Mesothelial cell of epicardium (in vitro differentiated cells): ENCODE measurements at regions not wholly inside any gene's neighbourhood (a gene's known extent, or its start where the extent isn't known, plus 50 kb on each side); places are given as distances from the start of the nearest gene placed in this dataset.
"Not testable (repeated sequence)": the region's sequence is repeated elsewhere in the genome, so short reads cannot be mapped to it uniquely, and the experiment has no call there.

ENCODE experiments used
- DNase-seq, 2 experiments: peaks; one replicate each; pipeline ENCODE4 v3.0.0; 2021; ENCODE audit warnings: low spot score in 2 of 2; ENCODE audit not compliant: unreplicated experiment in 2 of 2
- H3K27ac Mint-ChIP-seq: 2 replicates; pipeline ENCODE4 v1.8.0; 2021; ENCODE audit warnings: mixed read lengths
- H3K27me3 Mint-ChIP-seq: 2 replicates; pipeline ENCODE4 v1.8.0; 2021; ENCODE audit warnings: low read depth, mixed read lengths
- H3K36me3 Mint-ChIP-seq: 2 replicates; pipeline ENCODE4 v1.8.0; 2021; ENCODE audit warnings: mixed read lengths
- H3K4me1 Mint-ChIP-seq: 2 replicates; pipeline ENCODE4 v1.8.0; 2021; ENCODE audit warnings: mixed read lengths
- H3K4me3 Mint-ChIP-seq: 2 replicates; pipeline ENCODE4 v1.8.0; 2021; ENCODE audit warnings: mild to moderate bottlenecking, moderate library complexity, mixed read lengths
- H3K9me3 Mint-ChIP-seq: 2 replicates; pipeline ENCODE4 v1.8.0; 2021; ENCODE audit warnings: mixed read lengths
- TF ChIP-seq, protein P1 (sequence below): fragments of 200-600 bp; sonication (generic); IDR thresholded peaks from one replicate; pipeline ENCODE4 v1.5.0; 2021; ENCODE audit warnings: antibody characterized with exemption; ENCODE audit not compliant: unreplicated experiment

DNA sequence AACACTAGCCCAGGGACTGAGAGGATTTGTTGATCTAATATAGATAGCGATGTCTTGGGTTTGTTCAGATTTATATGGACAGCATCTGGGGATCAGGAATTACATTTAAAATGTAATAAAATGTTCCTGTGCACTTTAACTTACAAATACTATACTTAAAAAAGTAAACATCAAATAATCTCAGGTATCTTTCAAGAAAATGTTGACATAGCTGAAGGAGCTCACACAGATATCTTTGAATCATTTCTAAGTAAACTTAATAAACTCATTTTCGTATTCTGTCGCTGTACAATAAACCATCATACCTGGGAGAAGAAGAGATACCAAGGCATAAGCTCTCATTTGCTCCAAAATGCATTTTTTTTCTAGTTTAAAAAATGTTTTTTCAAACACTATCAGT is 557.5 kb upstream of the NR2F2 start:
- peaks cover 5% of the 10 kb centered on the region for H3K9me3 Mint-ChIP-seq
- TF ChIP-seq, protein P1, sequence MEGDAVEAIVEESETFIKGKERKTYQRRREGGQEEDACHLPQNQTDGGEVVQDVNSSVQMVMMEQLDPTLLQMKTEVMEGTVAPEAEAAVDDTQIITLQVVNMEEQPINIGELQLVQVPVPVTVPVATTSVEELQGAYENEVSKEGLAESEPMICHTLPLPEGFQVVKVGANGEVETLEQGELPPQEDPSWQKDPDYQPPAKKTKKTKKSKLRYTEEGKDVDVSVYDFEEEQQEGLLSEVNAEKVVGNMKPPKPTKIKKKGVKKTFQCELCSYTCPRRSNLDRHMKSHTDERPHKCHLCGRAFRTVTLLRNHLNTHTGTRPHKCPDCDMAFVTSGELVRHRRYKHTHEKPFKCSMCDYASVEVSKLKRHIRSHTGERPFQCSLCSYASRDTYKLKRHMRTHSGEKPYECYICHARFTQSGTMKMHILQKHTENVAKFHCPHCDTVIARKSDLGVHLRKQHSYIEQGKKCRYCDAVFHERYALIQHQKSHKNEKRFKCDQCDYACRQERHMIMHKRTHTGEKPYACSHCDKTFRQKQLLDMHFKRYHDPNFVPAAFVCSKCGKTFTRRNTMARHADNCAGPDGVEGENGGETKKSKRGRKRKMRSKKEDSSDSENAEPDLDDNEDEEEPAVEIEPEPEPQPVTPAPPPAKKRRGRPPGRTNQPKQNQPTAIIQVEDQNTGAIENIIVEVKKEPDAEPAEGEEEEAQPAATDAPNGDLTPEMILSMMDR = no peak
- DNase-seq = no peak
- H3K27me3 Mint-ChIP-seq = no peaks in the 10 kb centered on the region
- H3K4me1 Mint-ChIP-seq = peaks cover 6% of the 10 kb centered on the region
- no peak overlapping the region for H3K4me3 Mint-ChIP-seq
- no peaks in the 10 kb centered on the region for H3K36me3 Mint-ChIP-seq
- H3K27ac Mint-ChIP-seq = no peak overlapping the region

DNA sequence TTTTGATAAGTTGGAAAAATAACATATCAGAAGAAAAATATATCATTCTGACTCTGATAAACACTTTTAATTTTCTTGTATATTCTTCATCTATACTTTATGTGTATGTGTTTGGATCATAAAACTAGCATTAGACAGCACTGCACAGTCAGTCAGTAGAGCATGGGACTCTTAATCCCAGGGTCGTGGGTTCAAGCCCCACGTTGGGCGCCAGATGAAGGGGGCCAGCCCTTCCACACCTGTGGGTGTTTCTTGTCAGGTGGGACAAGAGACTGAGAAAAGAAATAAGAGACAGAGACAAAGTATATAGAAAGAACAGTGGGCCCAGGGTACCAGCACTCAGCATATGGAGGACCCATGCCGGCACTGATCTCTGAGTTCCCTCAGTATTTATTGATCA is 546.0 kb upstream of the NR2F2 start:
- Mint-ChIP-seq H3K4me3 (no peak overlapping the region), H3K27ac (no peak overlapping the region), H3K27me3 (no peaks in the 10 kb centered on the region), H3K9me3 (peaks cover 55% of the 10 kb centered on the region), H3K36me3 (peaks cover 27% of the 10 kb centered on the region), H3K4me1 (no peaks in the 10 kb centered on the region)
- TF ChIP-seq, protein P1 = no peak
- DNase-seq = no peak

GRCh38 chr15:95785276-95785675 is 545.2 kb upstream of the NR2F2 start:
- H3K4me1 Mint-ChIP-seq, H3K27ac Mint-ChIP-seq, H3K27me3 Mint-ChIP-seq, H3K4me3 Mint-ChIP-seq, DNase-seq: not testable (repeated sequence)
- Mint-ChIP-seq H3K9me3 (peaks cover 55% of the 10 kb centered on the region), H3K36me3 (peaks cover 27% of the 10 kb centered on the region)

- H3K9me3 Mint-ChIP-seq = peaks cover 6% of the 10 kb centered on the region
- TF ChIP-seq, protein P1 = no peak
- no peak overlapping the region for H3K4me3 Mint-ChIP-seq
- no peaks in the 10 kb centered on the region for H3K4me1 Mint-ChIP-seq
- no peak for DNase-seq
- H3K27me3 Mint-ChIP-seq = no peaks in the 10 kb centered on the region
- H3K36me3 Mint-ChIP-seq = no peaks in the 10 kb centered on the region
- no peak overlapping the region for H3K27ac Mint-ChIP-seq
Observed at GRCh38 chr15:95793231-95793630, 537.3 kb upstream of the NR2F2 start.

- no peak for DNase-seq
- Mint-ChIP-seq H3K36me3 (no peaks in the 10 kb centered on the region), H3K9me3 (peaks cover 6% of the 10 kb centered on the region), H3K27ac (no peak overlapping the region), H3K27me3 (no peaks in the 10 kb centered on the region), H3K4me1 (no peaks in the 10 kb centered on the region), H3K4me3 (no peak overlapping the region)
- TF ChIP-seq, protein P1 = no peak
Observed at GRCh38 chr15:95795386-95795785, 535.1 kb upstream of the NR2F2 start.

DNA sequence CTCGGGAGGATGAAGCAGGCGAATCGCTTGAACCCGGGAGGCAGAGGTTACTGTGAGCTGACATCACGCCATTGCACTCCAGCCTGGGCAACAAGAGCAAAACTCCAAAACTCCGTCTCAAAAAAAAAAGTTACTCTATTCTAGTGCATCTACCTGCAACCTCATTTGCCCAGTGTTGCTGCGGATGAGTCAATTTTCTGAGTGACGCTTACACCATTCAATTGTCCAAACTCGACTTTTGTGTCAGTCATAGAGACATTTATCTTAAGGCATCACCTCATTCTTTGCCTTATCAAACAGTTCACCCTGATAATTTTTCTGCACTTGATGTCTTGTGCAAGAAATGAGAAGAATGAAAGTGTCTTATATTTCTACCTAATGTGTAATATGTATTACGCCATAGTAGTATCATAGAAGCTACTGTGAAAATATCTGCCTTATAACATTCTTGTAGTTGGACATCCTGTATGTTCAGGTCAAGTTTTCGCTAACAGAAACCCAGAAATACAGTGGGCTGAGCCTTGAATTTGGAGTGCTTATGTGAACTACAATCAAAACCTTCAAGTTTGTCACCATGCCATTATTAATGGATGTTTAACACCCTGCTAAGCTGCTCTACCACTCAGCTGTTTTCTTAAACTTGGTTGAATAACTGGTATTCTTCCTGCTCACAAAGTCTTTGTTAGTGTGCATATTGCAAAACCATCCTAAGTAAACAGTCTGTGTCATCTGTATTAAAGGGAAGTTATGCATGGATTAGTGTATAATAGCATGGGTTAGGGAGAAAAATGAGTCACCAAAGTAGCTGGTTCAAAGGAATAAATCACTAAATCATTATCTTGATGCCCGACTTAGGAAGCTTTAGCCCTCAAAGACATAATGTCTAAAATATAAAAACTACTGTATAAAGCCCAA is 531.0 kb upstream of the NR2F2 start:
- DNase-seq = no peak
- TF ChIP-seq, protein P1 = no peak
- Mint-ChIP-seq H3K4me1 (no peaks in the 10 kb centered on the region), H3K36me3 (no peaks in the 10 kb centered on the region), H3K9me3 (peaks cover 3% of the 10 kb centered on the region), H3K27ac (no peak overlapping the region), H3K27me3 (no peaks in the 10 kb centered on the region), H3K4me3 (no peak overlapping the region)
